Renal pelvis (tissue), 1 donor: ENCODE measurements at regions not wholly inside any gene's neighbourhood (a gene's known extent, or its start where the extent isn't known, plus 50 kb on each side); places are given as distances from the start of the nearest gene placed in this dataset.

Source experiments
- DNase-seq: peaks from one replicate; pipeline ENCODE4 v3.0.0-alpha.2; 2013

DNA sequence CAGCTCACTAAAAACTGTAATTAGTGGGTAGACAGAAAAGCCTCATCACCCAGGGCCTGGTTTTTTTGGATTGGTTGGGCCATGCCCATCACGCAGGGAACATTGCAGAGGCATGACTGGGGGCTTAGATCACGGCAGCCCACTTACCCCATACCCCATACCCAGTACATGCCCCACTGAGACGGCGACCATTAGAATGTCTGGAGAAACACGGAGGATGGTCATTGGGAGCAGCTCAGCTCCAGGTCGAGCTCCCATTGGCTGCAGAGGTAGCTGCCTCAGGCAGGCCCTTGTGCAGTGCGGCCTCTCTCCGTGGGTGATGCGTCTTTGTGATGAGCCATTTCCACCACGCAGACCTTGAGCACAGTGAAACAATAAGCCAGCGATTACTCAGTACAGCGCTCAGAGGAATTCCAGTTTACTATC lies 204.0 kb downstream of the GADD45G start:
- DNase-seq: no peak

DNA sequence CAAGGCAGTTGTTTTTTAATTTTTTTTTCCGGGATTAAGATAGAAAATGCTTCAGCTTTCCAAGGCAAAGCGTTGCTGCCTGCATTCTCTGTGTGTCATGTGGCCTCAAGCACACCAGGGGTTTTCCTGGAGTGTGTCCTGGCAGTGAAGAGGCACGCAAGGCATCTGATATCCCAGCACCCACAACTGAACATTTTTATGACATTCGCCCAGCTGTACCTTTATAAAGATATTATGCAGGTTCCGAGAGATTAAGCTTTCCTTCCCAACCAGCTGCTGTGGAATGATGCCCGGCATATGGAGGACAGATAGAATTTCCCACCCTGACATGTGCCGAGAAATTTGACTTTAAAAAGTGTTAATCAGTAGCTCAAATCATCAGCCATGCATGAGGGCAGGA lies 205.6 kb downstream of the GADD45G start:
- no peak for DNase-seq

DNA sequence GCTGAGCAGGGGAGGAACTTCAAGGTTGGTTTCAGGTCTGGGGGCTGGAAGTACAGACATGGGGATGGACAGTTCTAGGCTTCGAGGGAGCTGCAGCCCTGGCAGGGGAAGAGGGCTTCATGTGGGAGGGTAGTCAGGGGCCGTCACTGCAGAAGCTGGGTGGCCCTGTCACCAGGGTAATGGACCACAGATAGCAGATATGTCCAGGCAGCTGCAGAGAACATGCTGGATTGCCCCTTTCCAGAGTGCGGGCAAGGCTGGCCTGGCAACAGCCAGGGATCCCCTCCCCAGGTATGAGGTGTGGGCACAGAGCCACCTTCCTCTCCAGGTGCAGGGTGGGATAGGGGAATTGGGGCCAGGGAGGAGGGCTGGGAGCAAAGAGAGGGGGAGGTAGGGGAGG lies 206.5 kb downstream of the GADD45G start:
- DNase-seq: no peak

DNA sequence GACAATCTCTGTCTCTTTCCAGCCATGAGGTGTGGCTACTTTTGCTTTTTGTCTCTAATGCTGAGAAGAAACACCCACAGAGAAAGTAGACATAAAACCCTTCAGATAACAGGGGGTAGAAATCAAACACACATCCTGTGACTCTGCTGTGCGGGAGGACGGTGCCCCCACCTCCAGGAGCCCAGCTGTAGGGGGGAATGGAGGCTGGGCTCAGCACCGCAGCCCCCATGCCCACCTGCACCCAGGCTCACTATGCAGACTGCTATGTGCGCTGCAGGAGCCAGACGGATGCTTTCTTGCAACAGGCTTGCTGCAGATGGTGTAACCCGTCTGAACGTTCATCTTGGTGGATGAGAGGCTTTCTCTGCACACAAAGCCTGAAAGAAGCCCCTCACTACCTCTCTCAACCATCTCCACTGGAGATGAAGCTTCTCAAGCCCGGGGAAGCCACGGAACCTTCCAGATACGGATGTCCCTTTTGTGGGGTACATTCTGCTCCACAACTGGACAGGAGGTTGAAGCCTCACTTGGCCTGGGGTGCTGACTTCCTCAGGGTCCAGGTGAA lies 207.2 kb downstream of the GADD45G start:
- no peak for DNase-seq

- no peak for DNase-seq
Measured at GRCh38 chr9:89812556-89813181, 207.9 kb downstream of the GADD45G start.

- DNase-seq: no peak
Measured at GRCh38 chr9:89813482-89813881, 208.7 kb downstream of the GADD45G start.

- DNase-seq: peak; percentile 50
Measured at GRCh38 chr9:89814340-89815040, 209.7 kb downstream of the GADD45G start.

DNA sequence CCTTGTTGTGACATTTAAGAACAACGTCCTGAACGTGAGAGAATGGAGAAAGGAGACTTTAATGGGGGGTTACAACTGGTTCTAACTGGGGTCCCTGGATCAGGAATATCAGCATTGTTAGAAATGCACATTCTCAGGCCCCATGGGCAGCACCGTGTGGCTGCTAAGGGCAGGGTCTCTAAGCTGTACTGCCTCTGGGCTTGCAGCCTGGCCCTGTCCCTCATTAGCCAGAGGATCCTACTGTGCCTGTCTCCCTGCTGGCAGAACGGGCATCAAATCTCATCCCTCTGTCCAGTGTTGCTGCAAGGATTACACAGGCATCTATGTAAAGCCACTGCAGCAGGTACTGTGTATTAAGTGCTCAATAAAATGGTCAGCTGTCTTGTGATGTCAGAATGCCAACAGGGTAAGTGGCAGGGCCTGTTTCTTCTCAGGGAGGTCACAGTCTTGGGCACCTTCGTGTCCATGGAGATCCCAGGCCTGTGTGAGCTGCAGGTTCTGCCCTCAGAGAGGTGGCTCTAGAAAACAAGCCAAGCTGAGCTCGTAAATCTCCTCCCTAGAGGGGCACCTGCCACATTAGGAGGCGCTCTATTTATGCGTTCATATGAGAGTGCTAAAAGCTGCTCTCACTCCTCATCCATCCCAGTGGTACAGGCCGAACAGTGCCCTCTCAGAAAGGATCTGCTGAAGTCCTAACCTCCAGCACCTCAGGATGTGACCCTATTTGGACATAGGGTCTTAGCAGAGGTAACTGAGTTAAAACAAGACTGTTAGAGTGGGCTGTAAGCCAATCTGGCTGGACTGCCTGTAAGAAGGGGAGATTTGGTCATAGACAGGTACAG lies 210.5 kb downstream of the GADD45G start:
- no peak for DNase-seq

GRCh38 chr9:89815903-89816573 lies 211.2 kb downstream of the GADD45G start:
- DNase-seq: no peak

- no peak for DNase-seq
Measured at GRCh38 chr9:89817151-89817950, 212.5 kb downstream of the GADD45G start.

- DNase-seq: no peak
Measured at GRCh38 chr9:89820337-89820736, 215.5 kb downstream of the GADD45G start.

- DNase-seq: no peak
Measured at GRCh38 chr9:89821081-89821480, 216.3 kb downstream of the GADD45G start.

GRCh38 chr9:89822996-89823395 lies 218.2 kb downstream of the GADD45G start:
- no peak for DNase-seq

DNA sequence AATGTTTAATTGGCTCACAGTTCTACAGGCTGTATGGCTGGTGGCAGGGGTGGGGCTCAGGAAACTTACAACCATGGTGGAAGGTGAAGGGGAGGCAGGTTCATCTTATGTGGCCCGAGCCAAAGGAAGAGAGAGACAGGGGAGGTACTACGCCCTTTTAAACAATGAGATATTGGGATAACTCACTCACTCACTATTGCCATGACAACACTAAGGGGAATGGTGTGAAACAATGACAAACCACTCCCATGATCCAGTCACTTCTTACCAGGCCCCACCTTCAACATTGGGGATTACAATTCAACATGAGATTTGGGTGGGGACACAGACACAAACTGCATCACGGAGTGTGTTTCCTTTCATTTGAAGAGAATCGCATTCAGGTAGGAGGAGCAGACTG lies 220.9 kb downstream of the GADD45G start:
- no peak for DNase-seq

DNA sequence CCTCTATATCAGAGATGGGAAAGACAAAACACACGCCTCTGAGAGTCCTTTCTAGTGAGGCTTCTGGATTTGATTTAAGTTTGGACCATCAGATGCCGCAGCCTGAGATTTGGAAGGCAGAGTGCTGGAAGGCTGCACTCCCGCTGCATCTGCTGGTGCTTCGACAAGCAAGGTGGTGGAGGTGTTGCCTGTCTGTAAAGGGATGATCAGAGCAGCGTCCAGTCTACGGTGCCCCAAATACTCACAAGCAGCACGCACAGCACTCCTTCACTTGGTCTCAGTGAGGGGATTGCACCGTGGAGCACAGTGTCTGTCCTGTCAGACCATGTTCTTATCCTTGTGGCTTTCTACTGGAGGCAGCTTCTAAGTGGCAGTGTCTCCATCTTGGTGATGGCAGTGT lies 221.4 kb downstream of the GADD45G start:
- no peak for DNase-seq

DNA sequence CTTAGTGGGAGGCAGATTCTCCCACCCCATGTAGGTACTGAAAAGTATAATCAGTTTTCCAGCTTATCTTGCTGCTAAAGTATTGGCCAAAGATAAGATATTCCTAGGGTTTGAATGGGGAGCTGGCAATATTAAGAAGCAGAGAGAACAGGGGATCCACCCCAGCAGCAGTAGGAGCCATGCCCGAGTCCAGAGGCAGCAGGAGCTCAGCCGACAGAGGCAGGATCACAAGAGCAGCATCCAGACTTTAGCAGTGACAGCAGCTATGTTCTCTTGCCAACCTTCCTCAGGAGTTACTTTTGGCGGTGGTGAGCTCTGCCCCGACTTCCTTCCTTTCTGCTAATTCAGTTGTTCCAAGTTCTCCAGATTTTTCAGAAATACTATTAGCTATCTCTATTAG lies 224.5 kb downstream of the GADD45G start:
- no peak for DNase-seq

- DNase-seq: no peak
Measured at GRCh38 chr9:89835666-89836065, 230.9 kb downstream of the GADD45G start.

GRCh38 chr9:89837162-89837933 lies 232.5 kb downstream of the GADD45G start:
- no peak for DNase-seq

GRCh38 chr9:89837934-89838310 lies 233.1 kb downstream of the GADD45G start:
- DNase-seq: no peak

GRCh38 chr9:89838621-89839020 lies 233.8 kb downstream of the GADD45G start:
- DNase-seq: no peak
